GM19395 (cell line): ENCODE measurements at regions not wholly inside any gene's neighbourhood (a gene's known extent, or its start where the extent isn't known, plus 50 kb on each side); places are given as distances from the start of the nearest gene placed in this dataset.

Source experiments
- ATAC-seq: cut with Tn5 transposase; IDR thresholded peaks from one replicate; pipeline ENCODE4 v1.9.1; 2021; ENCODE audit warnings: mild to moderate bottlenecking, moderate library complexity; ENCODE audit not compliant: unreplicated experiment

DNA sequence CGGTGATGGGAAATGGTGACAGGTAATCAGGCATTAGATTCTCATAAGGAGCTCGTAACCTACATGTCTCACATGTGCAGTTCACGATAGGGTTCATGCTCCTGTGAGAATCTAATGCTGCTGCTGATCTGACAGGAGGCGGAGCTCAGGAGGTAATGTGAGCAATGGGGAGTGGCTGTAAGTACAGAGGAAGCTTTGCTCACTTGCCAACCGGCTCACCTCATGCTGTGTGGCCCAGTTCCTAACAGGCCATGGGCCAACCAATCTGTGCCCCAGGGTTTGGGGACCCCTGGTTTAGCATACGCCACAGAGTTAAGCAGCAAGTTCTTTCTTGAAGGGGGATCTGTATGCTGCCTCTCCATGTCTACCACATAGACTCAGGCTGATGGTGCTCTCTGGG, 133.1 kb downstream of the IQUB start:
- no peak for ATAC-seq

DNA sequence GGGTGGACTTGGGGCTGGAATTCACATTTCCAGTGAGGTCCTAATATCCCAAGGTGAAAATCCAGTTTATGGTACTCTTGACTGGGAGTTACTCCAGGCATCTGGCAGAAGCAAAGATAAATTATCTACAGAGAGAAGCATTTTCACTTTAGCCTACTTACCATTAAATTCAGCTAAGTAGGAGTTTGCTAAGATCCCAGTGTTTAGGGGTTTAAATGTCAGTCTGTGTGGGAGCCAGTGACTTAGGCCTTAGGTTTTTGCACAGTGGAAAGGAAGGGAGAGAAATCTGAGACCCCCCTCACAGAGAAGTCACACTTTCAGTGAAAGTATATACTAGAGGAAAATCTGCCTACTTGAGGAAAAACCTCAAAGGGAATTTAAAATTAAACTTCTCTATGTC, 134.2 kb downstream of the IQUB start:
- no peak for ATAC-seq

DNA sequence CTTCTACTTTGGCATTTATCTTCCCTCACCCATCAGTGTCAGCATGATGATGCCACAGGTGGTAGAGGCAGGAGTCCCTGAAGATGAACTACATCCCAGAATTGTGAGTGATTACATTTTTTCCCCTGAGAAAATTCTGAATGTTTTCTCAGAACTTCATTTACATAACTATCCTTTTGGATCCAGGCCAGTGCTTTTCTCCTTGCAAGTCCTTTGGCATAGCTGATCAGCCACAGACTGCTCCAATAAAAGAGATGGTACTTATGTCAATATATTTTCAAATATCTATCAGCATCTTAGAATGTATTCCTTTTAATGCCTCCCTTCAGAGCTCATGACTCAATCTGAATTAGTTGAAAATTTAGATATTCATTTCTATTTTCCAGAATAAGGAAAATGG, 135.5 kb downstream of the IQUB start:
- no peak for ATAC-seq

DNA sequence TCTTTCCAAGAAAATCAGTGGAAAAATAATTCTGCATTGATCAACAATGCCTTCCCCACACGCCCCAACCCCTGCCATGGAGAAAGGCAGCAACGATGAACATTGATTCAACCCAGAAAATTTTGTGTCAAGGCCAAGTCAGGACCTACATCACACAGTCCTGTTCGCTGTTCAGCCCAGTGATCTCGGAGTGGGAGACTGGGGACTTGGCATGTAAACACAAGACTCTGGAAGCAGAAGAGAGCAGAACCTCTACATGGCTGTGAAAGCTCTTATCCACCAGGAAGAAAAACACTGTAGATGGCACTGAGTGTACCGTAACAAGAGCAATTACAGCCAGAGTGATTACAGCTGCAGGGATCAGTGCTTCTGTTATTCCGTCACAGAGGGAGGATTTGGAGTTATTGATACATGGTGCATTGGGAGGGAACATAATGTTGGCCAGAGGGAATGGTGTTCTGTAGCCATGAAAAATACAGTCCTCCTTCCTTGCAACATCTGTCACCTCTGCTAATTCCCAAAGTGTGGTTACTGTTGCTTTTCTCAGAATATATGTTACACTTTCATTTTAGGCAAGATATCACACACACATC, 136.6 kb downstream of the IQUB start:
- no peak for ATAC-seq

DNA sequence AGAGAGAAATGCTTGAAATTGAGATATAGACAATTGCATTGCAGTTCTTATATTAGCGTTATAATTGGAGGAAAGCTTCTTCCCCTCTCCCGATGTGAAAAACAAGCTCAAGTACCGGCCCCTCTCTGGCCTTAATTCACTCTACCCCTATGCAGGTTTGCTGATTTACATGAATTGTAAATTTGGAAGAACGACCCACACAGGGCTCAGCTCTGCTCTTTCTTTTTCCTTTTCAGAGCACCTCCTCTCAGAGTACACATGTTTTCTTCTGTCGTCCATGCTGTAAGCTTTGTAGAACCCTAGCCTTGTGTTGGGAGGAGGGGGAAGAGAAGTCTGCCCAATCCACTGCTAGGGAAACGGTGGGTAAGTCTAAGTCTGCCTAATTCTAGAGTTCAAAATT, 140.8 kb downstream of the IQUB start:
- no peak for ATAC-seq

DNA sequence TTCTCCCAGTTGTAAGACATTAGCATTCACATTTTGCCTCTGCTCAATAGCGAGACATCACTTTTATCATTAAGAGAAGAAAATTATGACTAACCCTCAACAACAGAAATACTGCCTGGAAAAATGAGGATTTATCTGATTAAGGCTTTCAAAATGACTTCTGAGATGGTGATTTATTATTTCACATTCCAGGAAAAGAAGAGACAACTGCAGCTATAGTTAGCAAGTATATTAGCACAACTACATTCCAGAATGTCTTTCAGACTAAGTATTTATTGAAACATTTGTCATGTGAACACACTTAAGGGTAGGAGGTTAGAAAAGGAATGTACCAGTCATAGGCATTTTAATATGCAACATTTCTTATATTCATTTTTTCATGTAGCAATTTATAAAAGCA, 162.0 kb downstream of the IQUB start:
- no peak for ATAC-seq

DNA sequence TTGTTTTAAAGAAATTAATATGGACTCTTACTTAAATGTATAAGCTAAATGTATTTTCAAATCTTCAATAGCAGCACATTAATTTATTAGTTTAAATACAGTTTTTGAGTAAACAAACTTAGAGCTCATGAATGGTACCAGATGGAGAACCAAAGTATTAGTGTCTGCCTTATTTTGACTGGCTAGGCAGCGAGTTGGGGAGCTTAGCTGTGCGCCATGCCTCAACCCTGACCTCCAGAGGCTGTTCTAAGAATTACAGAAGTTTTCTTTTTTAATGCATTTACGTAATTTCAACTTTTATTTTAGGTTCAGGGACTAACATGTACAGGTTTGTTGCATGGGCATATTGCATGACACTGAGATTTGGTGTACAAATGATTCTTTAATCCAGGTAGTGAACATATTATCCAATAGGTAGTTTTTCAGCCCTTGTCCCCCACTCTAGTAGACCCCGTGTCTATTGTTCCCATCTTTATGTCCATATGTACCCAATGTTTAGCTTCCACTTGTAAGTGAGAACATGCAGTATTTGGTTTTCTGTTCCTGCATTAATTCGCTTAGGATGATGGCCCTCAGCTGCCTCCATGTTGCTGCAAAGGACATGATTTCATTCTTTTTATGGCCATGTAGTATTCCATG, 166.8 kb downstream of the IQUB start:
- ATAC-seq, result peak; percentile 92

DNA sequence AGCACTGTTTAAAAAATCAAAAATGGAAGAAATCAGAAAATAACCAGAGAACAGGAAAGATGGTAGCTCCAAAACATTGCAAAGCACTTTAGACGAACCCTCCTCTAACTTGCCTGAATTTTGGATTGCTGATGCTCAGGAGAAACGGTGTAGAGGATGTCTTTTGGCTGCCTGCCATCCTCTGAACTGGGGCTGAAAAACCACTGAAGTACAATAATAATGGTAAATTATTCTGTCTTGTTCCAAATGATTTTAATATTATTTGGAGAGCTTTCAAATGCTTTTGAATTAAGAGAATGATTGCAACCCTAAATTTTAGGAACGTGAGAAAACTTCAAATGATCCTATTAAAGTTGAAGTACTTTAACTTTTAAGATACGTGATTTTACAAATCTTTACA, 167.3 kb upstream of the SLC13A1 start:
- no peak for ATAC-seq

DNA sequence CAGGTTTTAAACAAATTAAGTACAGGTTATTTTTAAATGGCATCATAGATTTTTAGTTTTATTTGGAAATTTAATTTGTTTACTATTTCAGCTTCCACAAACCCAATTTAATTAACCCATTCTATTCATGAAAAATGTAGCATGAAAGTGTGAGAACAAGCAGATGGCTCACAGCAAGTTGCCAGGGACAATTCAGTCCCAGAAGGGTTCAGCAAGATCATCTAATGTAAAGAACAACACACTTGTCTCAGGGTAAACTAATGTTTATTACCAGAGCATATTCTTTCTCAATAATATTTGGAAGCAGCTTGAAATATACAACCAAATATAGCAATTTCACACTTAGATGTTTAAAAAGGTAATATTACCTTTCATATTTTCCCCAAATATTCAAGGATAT, 166.9 kb upstream of the SLC13A1 start:
- no peak for ATAC-seq

DNA sequence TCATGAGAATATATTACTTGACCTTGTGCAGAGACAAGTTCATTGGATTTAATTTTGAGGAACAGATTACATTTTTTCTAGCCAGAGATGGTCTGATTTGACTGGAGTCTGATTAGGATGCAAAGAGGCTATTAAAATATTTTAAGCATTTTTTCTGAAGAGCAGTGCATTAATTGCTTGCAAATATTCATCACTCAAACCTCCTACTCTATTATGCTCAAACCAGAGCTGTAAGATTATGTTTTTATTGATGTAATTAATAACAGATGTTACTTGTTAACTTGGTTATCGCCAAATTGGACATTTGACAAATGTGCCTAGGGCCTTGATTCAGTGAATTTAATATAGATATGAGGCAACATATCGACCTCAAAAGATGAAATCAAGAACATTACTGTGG, 160.9 kb upstream of the SLC13A1 start:
- no peak for ATAC-seq

DNA sequence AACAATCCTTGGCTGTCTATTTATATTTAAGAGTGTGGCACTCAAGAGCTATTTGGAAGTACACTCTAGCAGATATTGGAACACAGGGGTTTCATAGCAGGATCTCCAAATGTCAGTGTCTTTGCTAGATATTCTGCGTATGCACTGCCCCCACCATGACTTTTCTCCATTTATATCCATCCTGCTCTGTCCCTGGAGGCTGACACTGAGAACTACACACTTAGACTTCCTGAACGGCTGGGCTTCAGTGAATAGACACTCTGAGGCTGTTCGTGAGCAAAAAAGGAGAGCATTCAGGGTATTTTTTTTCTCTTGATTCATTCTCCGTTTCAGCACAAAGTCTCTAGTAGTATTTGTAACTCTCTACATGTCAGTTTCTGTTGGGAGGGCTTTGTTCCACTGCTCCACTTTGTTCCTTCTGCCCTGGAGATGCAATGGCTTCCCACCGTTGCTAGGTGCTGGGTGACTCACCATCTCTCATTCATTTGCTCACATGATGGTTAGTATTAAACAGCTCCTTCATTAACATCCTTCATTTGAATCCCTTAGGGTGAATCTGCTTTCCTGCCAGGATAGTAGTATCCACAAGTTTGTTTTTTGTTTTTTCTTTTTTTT, 155.9 kb upstream of the SLC13A1 start:
- ATAC-seq, result peak; percentile 46

DNA sequence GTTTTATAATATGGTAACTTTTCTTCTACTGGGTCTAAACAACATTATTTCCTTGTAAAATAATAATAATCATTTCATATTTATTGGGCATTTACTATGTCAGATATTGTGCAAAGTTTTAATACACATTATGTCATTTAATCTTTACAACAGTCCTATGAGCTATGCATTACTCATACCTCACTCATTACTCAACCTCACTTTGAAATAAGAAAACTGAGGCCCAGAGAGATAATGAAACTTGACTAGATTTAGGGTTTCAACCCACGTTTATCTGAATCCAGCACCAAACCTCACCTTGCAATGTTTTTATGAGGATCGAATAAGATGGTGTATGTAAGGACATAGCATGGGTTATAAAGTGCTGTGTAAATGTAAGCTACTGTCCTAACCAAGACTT, 153.2 kb upstream of the SLC13A1 start:
- ATAC-seq, result no peak

DNA sequence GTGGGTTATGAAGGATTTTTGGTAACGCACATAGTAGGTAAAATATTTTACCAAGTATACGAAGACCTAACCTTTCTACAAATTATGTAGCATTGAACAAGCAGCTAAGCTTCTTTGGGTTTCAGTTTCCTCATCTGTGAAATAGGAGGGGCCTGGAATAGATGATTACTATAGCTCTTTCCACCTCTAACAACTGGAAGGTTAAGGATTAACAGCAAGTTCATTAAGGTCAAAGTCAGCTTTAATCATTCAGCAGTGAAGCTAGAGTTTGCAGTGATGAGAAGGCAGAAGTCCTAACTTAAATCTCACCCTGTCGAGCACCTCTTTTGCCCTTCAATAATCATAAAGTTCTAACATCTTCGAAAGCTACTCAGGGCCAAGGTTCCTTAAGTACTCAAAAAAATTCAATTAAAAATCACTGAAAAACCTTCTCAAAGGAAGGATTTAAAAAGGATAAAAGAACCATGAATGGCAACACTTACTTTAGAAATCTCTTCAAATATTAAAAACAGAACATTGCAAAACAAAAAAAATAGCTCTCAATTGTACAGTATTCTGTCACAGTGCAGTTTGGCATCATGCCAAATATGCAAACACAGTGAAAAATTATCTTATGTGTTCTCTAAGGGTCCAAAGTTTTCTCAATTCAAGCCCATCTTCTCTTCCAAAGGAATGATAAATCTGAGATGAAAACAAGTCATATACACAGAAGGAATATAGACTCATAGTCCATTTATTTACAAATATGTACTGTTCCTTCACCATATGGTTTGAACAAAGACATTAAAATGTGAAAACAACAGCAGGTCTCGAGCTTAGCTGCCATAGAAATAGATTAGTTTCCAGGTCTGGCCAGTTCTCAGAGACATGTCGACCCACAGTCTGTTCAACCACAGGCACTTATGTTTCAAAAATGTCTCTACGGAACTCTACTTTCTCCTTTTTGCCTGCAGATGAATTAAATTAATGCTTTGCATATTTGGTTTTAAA, 152.0 kb upstream of the SLC13A1 start:
- no peak for ATAC-seq

DNA sequence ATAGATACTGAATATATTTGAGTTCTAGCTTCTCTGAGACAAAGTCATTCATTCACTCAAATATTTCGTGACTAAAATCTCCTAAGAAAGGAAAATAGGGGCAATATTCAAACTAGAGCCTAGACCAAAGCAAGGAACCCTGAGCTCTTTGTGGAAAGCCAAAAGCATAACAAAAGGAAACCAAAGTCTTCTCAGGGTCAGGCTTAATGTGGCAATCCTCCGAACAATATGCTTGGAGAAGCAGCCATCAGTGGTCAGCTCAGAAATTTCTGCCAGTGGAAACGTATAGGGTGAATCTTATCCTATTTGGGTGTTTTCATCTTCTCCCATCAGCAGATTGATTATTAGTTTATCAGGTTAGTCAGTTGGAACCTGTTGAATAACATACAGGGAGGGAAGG, 151.3 kb upstream of the SLC13A1 start:
- ATAC-seq, result no peak

DNA sequence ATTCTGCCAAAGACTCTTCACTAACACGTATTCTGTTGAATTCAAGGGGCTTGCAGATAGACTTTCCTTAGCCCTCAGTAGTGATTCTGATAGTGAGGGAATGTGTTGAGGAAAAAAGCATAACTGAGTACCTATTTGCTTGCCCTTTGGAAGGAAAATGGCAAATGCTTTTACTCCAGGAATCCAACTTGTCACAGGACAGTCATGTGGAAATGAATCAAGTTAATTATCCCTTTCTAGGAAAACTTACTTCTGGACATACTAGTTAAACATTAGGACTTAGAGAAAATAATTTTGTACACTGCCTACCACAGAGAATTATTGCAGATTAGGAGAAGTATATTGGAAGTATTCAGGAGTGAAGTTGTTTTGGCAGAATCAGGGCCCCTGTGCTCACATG, 148.9 kb upstream of the SLC13A1 start:
- no peak for ATAC-seq

DNA sequence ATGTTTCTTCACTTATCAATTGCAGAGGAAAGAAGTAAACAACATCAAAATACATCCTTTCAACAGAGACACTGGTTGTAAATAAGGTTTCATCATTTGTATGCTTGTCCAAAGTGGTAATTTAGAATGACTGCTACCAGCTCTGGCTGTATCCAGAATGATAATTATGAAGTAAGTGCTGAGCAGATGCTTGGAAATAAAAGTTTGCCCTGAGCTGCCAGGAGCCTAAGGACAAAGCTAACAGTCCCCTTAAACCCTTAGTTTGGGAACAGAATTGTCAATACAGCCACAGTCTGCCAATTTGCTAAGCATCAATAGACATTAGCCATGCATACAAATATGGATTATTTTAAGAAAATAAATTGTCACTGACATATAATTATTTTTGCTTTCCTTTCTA, 147.0 kb upstream of the SLC13A1 start:
- no peak for ATAC-seq

DNA sequence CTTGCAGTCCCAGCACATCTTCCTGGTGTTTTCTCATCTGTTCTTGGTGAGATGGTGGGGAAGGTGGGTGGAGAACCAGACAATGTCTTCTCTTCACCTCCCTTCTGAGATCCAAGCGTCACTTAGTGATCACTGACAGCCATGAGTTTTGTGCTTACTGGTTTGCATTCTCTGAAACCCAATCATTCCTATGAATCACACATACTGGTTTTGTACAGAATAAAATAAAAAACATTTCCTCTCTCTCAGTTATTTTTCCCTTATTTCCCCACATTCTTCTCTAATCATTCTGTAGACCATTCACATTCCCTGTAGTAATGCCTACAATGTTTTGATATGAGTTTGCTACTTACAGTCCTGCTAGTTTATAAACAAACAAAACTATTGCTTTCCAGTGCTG, 143.8 kb upstream of the SLC13A1 start:
- no peak for ATAC-seq

DNA sequence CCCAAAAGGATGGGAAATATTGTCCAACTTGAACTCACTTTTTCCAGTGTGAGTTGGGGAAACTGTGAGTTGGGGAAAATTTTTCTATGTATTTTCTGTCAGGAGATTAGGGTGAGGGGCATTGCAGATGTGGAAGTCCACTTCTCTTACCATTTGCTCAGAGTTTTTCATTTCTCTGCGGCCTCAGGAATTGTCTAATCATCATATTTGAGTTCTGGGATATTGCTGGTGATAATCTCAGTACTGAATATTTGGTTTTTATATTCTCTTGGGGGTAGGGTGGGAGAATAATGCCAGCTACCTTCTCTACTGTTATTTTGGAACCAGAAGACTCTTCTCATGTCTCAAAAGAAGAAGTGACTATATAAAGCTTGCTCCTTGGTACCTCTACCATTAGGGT, 141.3 kb upstream of the SLC13A1 start:
- ATAC-seq, result no peak

DNA sequence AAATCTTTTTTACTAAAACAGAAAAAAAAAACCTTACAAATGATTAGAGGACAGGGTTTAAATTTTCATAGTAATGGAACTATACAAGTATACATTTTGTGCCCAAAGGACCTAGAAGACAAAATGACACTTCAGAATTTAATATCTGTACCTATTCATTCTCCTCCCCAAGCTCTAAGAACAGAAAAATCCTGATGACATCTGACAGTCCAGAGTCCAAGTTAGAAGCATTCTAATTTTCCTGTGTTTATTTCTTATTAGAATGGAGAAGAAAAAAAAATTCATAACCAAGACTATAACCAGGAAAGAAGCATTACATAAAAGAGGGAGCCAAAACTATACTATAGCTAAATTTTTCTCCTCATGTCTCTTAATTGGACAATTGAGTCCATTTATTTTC, 138.9 kb upstream of the SLC13A1 start:
- no peak for ATAC-seq

DNA sequence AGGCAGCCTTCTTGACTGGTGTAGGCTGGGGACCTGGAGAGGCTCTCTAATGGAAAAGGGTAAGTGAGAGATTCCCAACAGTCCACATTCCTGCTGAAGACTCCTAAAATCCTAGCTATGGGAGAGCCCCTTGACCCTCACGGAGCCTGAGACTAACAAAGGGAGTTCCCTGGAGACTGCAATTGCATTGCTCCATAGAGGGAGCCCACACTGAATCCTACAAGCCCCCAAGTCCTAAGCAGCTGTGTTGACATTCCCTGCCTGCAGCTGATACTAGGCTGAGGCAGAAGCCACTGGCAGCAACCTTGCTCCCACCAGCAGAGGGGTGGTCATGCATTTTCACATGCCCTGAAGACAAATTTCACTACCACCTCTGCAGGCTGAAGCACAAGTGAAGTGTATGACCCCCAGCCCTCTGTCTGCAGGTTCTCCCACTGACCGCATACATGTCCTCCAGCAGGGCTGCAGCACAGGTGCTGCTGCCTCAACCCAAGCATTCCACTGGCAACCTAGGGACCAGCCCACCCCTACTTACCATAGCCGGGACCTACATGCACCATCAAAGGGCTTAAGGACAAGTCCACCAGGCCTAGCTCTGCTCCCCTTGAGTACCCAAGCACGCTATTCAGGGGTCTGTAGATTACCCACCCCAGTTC, 130.3 kb upstream of the SLC13A1 start:
- ATAC-seq, result no peak

DNA sequence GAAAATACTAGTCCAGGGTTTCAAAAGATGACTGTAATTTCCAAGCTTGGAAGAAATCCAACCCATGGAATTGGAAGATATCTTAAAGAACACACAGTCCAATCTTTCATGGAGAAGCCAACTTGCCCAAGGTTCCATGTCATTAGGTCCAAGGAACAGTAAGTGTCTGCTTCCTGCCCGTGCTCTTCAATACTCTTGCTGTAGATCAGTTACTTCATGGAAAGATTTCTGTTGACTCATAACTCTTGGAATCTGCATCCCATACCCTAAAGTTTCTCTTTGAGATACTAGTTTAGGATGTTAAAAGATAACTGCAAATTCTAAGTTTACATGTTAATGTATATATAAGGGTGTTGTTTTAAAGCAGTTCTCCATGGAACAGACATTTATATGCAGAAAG, 127.9 kb upstream of the SLC13A1 start:
- ATAC-seq, result no peak
